RCC 7860 (cell line): ENCODE measurements at regions not wholly inside any gene's neighbourhood (a gene's known extent, or its start where the extent isn't known, plus 50 kb on each side); places are given as distances from the start of the nearest gene placed in this dataset.
A peak's percentile ranks its signal among the peaks of the same experiment; 100 is the strongest.
"Not testable (repeated sequence)": the region's sequence is repeated elsewhere in the genome, so short reads cannot be mapped to it uniquely, and the experiment has no call there.

Experiments
- DNase-seq: peaks from one replicate; pipeline ENCODE4 v3.0.0-alpha.2; 2015; ENCODE audit warnings: low spot score
- FAIRE-seq: peaks from 2 replicates; lab custom pipeline; 2012; peaks lifted over from hg19 to GRCh38; lab: Jason Lieb, UNC

GRCh38 chr3:73820896-73821295, 196.2 kb upstream of the PDZRN3 start:
- DNase-seq, FAIRE-seq: not testable (repeated sequence)

GRCh38 chr3:73820431-73820830, 195.7 kb upstream of the PDZRN3 start:
- no peak for FAIRE-seq

GRCh38 chr3:73815966-73816365, 191.2 kb upstream of the PDZRN3 start:
- no peak for FAIRE-seq

More at GRCh38 chr3:73820431-73820830, 195.7 kb upstream of the PDZRN3 start:
- no peak for DNase-seq

GRCh38 chr3:73813692-73814292, 189.1 kb upstream of the PDZRN3 start:
- DNase-seq, result no peak

More at GRCh38 chr3:73815966-73816365, 191.2 kb upstream of the PDZRN3 start:
- DNase-seq, result no peak

GRCh38 chr3:73813291-73813690, 188.6 kb upstream of the PDZRN3 start:
- DNase-seq (no peak), FAIRE-seq (no peak)

More at GRCh38 chr3:73813692-73814292, 189.1 kb upstream of the PDZRN3 start:
- no peak for FAIRE-seq

- DNase-seq, result no peak
- FAIRE-seq, result no peak
Observed at GRCh38 chr3:73812054-73812453, 187.3 kb upstream of the PDZRN3 start.

GRCh38 chr3:73808862-73809509, 184.2 kb upstream of the PDZRN3 start:
- FAIRE-seq (no peak), DNase-seq (no peak)

GRCh38 chr3:73805435-73805834, 180.7 kb upstream of the PDZRN3 start:
- FAIRE-seq, result no peak
- no peak for DNase-seq

GRCh38 chr3:73804204-73804603, 179.5 kb upstream of the PDZRN3 start:
- DNase-seq (no peak), FAIRE-seq (no peak)

GRCh38 chr3:73801444-73801843, 176.7 kb upstream of the PDZRN3 start:
- no peak for FAIRE-seq

GRCh38 chr3:73797311-73797710, 172.6 kb upstream of the PDZRN3 start:
- no peak for FAIRE-seq

More at GRCh38 chr3:73801444-73801843, 176.7 kb upstream of the PDZRN3 start:
- no peak for DNase-seq

GRCh38 chr3:73796382-73796781, 171.6 kb upstream of the PDZRN3 start:
- FAIRE-seq (no peak), DNase-seq (no peak)

More at GRCh38 chr3:73797311-73797710, 172.6 kb upstream of the PDZRN3 start:
- no peak for DNase-seq

GRCh38 chr3:73791356-73791755, 166.6 kb upstream of the PDZRN3 start:
- FAIRE-seq (no peak), DNase-seq (no peak)

- FAIRE-seq, result no peak
- no peak for DNase-seq
Observed at GRCh38 chr3:73789825-73790444, 165.2 kb upstream of the PDZRN3 start.

- DNase-seq (peak; percentile 12), FAIRE-seq (no peak)
Observed at GRCh38 chr3:73787620-73788019, 162.9 kb upstream of the PDZRN3 start.

- no peak for FAIRE-seq
Observed at GRCh38 chr3:73786998-73787397, 162.3 kb upstream of the PDZRN3 start.

GRCh38 chr3:73786321-73786807, 161.6 kb upstream of the PDZRN3 start:
- DNase-seq, result peak; percentile 74
- FAIRE-seq, result peak; percentile 48

More at GRCh38 chr3:73786998-73787397, 162.3 kb upstream of the PDZRN3 start:
- no peak for DNase-seq

GRCh38 chr3:73784686-73785392, 160.1 kb upstream of the PDZRN3 start:
- FAIRE-seq (no peak), DNase-seq (peak; percentile 66)

- DNase-seq, result no peak
- FAIRE-seq, result no peak
Observed at GRCh38 chr3:73783811-73784210, 159.1 kb upstream of the PDZRN3 start.

- DNase-seq (no peak), FAIRE-seq (no peak)
Observed at GRCh38 chr3:73781541-73781940, 156.8 kb upstream of the PDZRN3 start.

- FAIRE-seq, result no peak
- DNase-seq, result no peak
Observed at GRCh38 chr3:73774645-73775044, 149.9 kb upstream of the PDZRN3 start.
